ENCODE measurements at regions not wholly inside any gene's neighbourhood (a gene's known extent, or its start where the extent isn't known, plus 50 kb on each side); places are given as distances from the start of the nearest gene placed in this dataset.
"Not testable (repeated sequence)": the region's sequence is repeated elsewhere in the genome, so short reads cannot be mapped to it uniquely, and the experiment has no call there.

GRCh38 chr13:95388420-95389079 lies 87.3 kb upstream of the ABCC4 start:
- no peak for DNase-seq (ENCODE audit: low read depth)

DNA sequence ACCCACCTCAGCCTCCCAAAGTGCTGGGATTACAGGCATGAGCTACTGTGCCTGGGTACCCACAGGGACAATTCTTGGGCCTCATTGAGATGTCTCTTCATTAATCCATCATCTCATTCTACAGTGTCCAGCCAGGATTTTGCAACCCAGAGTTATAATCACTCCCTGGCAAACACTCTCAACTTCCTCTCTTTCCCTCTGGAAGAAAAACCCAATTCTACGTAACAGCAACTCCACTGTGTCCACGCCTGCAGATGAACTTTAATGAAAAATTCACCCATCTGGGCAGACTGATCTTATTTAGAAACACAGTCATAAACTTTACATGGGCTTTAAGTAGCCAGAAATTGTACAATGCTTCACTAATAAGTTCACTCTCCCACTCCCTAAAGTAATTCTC lies 90.1 kb upstream of the ABCC4 start:
- DNase-seq (ENCODE audit: low read depth), result no peak

- no peak for DNase-seq (ENCODE audit: low read depth)
Observed at GRCh38 chr13:95391785-95392184, 90.5 kb upstream of the ABCC4 start.

DNA sequence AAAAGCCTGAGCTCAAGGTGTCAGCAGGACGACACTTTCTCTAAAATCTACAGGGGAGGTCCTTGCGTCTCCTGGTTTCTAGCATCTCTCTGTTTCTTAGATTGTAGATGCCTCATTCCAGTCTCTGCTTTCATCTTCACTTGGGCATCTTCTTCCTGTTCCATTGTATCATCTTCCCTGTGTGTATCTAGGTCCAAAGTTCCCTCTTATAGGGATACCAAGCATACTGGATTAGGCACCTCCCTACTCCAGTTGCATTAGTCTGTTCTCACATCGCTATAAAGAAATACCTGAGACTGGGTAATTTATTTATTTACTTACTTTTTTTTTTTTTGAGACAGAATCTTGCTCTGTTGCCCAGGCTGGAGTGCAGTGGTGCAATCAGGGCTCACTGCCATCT lies 91.3 kb upstream of the ABCC4 start:
- no peak for DNase-seq (ENCODE audit: low read depth)

DNA sequence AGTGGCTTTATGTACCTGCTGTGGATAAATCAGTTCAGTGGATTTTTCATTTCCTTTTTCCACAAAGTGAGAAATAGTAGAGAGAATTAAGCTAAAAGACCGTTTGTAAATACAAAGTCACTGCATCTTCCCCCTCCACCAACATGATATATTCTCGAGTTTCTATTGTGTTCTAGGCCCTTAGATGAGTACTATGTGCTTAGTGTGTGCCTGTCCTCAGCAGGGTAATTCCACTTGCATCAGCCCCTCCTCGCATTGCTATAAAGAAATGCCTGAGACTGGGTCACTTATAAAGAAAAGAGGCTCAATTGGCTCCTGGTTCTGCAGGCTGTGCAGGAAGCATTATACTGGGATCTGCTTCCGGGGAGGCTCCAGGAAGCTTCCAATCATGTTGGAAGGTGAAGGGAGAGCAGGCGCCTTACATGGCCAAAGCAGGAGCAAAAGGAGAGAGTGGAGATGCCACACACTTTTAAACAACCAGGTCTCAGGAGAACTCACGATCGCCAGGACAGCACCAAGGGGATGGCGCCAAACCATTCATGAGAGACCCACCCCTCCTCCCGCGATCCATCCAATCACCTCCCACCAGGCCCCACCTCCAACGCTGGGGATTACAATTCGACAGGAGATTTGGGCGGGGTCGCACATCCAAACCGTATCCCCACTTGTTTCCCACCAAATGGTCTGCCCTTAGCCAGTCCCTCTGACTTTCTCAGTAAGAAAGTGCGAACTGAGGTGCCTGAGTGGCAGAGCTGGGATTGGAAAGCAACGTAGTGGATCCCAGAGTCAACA lies 102.3 kb upstream of the ABCC4 start:
- no peak for DNase-seq (ENCODE audit: low read depth)

GRCh38 chr13:95404141-95404882 lies 103.1 kb upstream of the ABCC4 start:
- DNase-seq (ENCODE audit: low read depth), result peak; percentile 50

- no peak for DNase-seq (ENCODE audit: low read depth)
Observed at GRCh38 chr13:95406176-95406575, 104.9 kb upstream of the ABCC4 start.

DNA sequence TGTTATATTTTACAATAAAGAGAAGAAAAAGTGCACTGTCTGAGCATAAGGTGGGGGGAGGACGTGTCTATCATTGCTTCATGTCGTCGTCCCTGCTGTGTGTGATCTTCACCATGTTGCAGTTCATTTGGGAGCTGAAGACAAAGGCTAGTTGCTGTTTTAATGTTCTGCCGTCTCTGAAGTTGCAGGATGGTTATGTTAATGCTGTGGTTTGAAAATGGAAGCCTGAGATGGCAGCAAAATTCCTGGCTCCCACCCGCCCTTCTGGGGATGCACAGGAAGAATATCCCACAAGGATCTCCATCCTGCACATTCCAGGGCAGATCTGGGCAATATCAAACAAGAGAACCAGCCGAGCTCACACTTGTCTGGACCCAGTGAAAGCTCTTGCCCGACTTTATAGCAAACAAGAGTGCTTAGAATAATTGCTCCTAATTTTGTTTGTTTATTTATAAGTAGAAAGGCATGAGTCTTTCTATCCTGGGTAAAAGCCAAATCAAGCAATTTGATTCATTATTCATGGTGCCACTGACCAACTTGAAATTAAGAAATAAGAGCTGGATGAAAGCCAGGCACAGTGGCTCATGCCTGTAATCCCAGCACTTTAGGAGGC lies 110.3 kb upstream of the ABCC4 start:
- DNase-seq (ENCODE audit: low read depth), result no peak

GRCh38 chr13:95418946-95419345 lies 117.7 kb upstream of the ABCC4 start:
- DNase-seq (ENCODE audit: low read depth), result no peak

DNA sequence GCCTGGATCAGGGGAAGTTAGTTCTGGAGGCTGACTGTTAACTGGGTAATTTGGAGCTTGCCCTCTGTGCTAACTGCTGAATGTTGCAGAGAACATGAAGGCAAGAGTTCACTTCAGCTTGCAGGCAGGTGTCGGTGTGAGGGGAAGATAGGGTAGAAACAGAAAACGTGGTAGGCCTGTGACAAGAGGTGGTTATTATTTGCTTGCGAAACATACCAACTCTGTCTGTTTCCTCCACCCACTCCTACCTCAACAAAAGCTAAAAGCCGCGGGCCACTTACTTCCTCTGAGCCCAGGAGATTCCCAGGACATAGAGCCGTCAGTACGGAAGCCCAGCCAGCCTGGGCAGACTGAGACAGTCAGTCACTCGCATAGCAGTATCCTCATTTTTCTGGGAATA lies 119.2 kb upstream of the ABCC4 start:
- DNase-seq (ENCODE audit: low read depth), result no peak

DNA sequence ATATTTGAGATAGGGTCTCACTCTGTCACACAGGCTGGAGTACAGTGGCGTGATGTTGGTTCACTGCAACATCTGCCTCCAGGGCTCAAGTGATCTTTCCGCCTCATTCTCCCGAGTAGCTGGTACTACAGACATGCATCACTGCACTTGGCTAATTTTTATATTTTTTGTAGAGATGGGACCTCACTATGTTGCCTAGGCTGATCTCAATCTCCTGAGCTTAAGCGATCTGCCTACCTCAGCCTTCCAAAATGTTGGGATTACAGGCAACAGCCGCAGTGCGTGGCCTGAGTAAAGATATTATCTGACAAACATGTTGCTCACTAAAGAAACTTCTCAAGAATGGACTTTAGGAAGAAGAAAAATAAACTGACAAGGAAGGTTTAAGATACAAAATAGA lies 125.4 kb upstream of the ABCC4 start:
- no peak for DNase-seq (ENCODE audit: low read depth)

DNA sequence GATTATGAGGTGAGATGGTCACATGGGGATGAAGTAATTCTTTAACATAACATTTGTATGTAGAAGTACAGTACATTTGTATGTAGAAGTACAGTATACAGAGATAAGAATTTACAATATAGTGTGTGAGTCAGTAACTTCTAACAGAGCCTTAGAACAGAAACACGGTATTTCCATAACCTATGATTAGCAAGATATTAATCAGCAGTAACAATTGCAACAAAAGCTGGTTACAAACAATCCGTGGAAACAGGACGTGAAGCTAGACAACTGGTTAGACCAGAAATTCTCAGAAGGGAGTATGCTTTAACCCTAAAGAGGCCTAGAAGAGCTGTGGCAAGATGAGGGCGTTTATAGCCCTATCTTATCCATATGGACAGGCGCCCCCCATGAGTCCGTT lies 122.0 kb upstream of the CLDN10 start:
- DNase-seq (ENCODE audit: low read depth), result not testable (repeated sequence)

DNA sequence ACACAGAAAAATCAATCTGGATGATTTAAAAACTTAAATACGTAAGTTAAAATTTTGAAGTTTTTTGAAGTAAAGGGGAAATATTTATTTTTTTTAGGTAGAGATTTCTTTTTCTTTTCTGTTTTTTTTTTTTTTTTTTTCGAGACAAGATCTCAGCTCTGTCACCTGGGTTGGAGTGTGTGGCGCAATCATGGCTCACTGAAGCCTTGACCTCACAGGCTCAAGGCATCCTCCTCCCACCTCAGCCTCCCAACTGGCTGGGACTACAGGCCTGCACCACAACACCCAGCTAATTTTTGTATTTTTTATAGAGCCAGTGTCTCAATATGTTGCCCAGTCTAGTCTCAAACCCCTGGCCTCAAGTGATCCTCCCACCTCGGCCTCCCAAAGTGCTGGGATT lies 120.4 kb upstream of the CLDN10 start:
- DNase-seq (ENCODE audit: low read depth), result no peak

- DNase-seq (ENCODE audit: low read depth), result no peak
Observed at GRCh38 chr13:95433537-95433936, 119.0 kb upstream of the CLDN10 start.

GRCh38 chr13:95434111-95434510 lies 118.4 kb upstream of the CLDN10 start:
- DNase-seq (ENCODE audit: low read depth), result no peak

GRCh38 chr13:95437561-95437960 lies 115.0 kb upstream of the CLDN10 start:
- no peak for DNase-seq (ENCODE audit: low read depth)

DNA sequence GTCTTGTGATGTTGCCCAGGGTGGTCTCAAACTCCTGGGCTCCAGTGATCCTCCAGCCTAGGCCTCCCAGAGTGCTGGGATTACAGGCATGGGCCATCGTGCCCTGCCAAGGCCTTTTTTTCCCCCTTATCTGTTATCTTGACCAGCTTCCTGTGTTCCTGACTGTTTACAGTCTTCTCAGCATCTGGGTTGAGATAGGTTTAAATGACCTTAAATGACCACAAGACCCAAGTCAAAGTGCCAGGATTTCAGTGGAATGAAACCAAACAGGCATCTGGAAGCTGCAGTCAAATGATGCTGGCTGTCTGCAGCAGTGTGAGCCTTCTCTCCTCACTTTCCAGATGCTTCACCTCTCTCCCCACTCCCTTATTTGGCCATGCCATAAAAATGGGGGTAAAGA lies 114.2 kb upstream of the CLDN10 start:
- DNase-seq (ENCODE audit: low read depth), result no peak

DNA sequence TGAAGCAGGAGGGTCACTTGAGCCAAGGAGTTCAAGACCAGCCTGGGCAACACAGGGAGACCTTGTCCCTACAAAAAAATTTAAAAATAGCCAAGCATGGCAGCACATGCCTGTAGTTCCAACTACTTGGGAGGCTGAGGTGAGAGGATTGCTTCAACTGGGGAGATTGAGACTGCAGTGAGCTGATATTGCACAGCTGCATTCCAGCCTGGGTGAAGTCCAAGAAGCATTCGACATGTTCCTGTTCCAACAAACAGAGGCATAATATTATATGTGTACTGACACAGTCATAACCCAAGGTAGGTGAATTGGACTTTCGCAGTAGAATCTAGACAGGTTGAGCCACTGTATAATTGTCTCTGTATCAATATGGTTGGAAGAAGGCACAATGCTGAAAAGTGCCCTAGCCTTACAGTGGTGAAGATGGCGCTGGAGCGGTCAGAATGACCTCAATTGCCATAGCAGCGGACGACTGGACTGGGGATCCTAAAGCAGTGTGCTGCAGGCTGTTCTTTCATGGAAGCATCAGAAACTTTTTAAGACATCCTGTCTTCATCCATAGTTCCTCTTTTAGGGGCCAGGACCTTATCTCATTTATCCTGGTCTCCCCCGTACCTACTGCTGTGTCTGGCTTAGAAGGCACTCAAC lies 112.0 kb upstream of the CLDN10 start:
- DNase-seq (ENCODE audit: low read depth), result no peak

- DNase-seq (ENCODE audit: low read depth), result no peak
Observed at GRCh38 chr13:95441326-95441725, 111.2 kb upstream of the CLDN10 start.

DNA sequence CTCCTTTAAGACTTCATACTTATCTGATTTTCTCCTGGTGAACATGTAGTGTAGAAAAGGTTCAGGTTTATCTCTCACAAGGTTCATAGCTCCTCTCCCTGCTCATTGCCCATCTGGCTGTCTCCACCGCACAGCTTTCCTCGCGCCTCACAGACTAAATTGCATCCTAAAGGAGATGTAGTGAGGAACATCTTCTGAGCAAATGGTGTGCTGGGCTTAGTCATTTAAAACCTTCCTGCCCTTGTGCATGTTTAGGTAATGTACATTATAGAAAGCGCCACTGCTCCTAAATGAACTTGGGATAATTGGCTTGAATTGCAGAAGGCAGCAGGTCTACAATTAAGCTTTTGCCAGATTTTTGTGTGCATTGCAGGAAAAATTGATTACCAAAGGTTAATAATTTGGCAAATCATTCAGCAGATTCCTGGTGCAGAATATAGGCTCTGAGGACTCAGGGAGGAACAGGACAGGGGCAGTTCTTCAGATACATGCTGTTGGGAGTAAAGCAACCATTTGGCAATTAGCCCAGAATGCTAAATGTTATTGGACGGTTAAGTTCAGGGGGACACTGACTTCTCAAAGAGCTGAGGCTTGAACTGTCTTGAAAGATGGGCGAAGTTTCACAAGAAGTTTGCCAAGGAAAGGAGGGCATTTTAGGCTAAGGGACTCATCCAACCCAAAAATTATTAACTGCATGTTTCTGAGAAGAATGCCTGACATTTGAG lies 108.4 kb upstream of the CLDN10 start:
- DNase-seq (ENCODE audit: low read depth), result no peak

- DNase-seq (ENCODE audit: low read depth), result no peak
Observed at GRCh38 chr13:95445131-95445530, 107.4 kb upstream of the CLDN10 start.

DNA sequence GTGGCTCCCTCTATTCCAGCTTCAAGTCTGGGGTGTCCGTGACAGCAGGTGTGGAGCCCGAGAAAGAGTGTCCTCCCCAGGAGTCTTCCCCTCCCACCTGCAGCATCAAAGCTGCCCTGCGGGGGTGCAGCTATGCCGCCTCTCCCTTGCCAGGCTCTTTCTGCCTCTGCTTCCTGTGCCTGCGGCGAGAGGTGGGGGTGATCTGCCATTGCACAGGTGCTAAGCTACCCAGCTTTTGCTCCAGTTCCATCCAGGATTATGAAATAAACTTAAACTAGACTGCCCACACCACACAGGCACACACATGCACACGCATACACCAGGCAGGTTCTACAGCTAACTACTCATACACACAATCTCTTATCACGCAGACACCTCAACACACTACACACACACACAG lies 104.7 kb upstream of the CLDN10 start:
- no peak for DNase-seq (ENCODE audit: low read depth)
